GM18505 (cell line): ENCODE measurements at regions not wholly inside any gene's neighbourhood (a gene's known extent, or its start where the extent isn't known, plus 50 kb on each side); places are given as distances from the start of the nearest gene placed in this dataset.
"Not testable (repeated sequence)": the region's sequence is repeated elsewhere in the genome, so short reads cannot be mapped to it uniquely, and the experiment has no call there.

ENCODE experiments used
- ATAC-seq: cut with Tn5 transposase; IDR thresholded peaks from one replicate; pipeline ENCODE4 v1.9.1; 2021; ENCODE audit not compliant: unreplicated experiment
- POLR2A ChIP-seq: IDR thresholded peaks from 4 replicates; pipeline ENCODE4 v1.6.1; 2011; ENCODE audit warnings: borderline replicate concordance; ENCODE audit not compliant: insufficient read depth, insufficient read length; ENCODE audit errors: extremely low read depth

GRCh38 chr10:28897617-28898464 is 220.5 kb downstream of the BAMBI start:
- TF ChIP-seq POLR2A, result no peak
- no peak for ATAC-seq

DNA sequence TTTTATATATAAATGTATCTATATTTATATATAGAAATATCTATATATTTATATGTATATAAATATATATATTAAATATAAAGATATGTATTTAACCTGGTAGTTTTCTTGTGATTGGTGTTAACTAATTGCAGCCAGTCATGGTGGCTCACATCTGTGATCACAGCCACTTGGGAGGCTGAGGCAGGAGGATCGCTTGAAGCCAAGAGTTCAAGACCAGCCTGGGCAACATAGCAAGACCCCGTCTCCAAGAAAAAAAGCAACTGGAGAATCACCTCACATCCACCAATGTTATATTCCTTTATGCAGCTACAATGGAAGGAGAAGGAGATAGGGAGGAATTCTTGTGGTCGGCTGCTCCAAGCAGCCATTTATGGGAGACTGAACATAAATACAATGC is 224.9 kb downstream of the BAMBI start:
- TF ChIP-seq POLR2A, result no peak
- ATAC-seq, result no peak

DNA sequence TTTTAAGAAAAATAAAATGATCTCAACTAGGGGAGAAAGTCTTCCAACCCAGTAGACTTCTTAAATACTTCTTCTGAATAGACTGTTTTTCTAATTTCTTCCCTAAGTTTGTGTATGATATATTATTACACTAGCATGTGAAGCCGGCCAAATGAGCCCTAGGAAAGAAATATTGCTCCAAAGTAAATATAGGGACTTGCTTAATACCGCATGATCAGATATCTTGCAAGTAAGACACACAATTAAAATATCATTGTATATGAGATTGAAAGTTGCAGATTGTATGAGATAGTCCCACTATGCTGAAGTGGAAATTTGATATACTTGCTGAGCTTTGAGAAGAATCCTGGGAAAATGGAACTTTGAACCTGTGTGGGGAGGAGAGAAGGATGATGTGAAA is 225.7 kb downstream of the BAMBI start:
- ATAC-seq, result no peak
- no peak for TF ChIP-seq POLR2A

- no peak for ATAC-seq
- TF ChIP-seq POLR2A, result no peak
Observed at GRCh38 chr10:28903736-28904135, 226.4 kb downstream of the BAMBI start.

DNA sequence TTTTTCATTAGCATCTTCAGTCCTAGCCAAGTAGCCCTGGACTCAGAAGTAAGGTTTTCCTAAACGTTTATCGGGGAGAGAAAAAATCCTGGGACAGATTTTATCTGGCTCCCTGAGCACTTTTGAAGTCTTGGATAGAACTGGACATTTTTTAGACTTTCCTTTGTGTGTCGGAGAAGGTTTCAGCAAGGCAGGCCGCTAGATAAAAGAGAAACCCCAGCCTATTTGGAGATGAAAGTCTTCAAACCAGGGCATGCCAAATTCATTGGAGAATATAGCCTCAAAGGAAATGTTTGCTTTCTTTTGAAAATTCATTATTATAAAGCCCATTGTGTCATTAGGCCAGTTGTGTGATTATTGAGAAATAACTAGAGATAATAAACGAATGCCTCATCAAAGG is 228.1 kb downstream of the BAMBI start:
- TF ChIP-seq POLR2A, result no peak
- ATAC-seq, result no peak

DNA sequence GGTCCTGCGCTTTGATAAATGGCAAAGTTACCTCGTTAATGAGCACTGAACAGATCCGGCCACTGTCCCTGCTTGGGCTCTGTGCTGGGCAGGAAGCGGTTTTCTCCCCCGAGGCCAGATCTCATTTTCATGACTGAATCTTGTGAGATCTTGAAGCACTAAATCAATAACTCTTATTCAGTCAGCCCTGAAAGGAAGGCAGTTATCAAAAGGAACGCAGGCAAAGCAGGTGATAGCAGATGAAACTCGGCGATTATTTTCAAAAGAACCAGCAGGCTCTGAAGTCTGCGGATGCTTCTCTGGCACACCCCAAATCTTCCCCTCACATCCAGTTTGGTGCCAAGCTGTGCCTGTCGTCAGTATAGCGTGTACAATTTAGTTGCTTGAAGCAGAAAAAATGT is 228.7 kb downstream of the BAMBI start:
- no peak for TF ChIP-seq POLR2A
- ATAC-seq, result no peak

DNA sequence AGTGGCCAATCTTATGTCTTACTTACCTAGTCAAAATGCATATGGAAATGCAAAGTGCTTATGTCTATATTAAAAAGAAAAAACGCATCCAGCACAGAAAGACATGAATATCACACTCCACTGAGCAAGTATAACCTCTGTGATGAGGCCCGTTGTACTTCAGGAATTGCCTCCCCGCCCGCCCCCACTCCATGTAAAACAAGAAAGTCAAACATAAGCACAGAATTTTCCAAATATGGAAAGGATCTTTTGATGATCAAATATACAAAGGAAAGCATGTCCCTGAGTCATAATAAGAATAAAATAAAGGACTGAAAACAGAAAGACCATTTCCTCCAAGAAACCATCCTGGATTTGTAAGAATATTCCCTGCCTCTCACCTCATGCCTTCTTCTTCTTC is 229.1 kb downstream of the BAMBI start:
- no peak for ATAC-seq
- no peak for TF ChIP-seq POLR2A

GRCh38 chr10:28906934-28907333 is 229.6 kb downstream of the BAMBI start:
- no peak for TF ChIP-seq POLR2A
- ATAC-seq, result no peak

DNA sequence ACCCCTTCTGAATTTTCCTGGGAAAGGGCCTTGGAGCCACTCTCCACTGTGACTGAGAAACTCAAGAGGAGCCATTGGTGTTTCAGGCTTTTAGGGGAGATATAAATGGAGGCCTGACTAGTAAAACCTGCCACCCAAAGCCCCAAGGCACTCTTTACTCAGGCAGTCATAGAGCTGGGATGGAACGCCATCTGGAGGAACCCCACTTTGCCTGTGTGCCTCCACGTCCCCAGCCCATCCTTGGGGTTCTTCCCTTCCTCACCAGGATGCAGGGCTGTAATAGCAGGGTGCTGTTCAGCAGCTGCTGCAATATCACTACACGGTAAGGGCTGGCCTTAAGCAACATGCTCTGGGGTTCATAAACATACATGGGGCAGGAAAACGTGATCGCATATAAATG is 232.6 kb downstream of the BAMBI start:
- no peak for ATAC-seq
- no peak for TF ChIP-seq POLR2A

DNA sequence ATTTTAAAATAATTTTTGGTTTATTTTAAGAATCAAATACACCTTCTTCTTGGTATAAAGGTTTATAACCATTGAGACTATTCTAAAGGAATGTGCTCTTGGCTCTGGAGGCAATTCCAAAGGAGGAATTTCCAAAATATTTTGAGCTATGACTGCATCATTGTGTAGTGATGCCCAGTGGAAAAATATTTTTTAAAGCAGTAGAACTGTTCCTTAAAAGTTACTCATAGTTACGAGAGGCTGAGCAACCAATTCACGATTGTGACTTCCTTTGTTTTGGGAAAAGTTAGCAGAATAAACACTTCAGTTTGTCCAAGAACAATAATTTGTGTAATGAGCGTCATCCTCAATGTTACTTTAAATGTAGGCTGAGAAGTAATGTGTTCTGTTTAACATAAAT is 233.6 kb downstream of the BAMBI start:
- no peak for ATAC-seq
- TF ChIP-seq POLR2A, result no peak

DNA sequence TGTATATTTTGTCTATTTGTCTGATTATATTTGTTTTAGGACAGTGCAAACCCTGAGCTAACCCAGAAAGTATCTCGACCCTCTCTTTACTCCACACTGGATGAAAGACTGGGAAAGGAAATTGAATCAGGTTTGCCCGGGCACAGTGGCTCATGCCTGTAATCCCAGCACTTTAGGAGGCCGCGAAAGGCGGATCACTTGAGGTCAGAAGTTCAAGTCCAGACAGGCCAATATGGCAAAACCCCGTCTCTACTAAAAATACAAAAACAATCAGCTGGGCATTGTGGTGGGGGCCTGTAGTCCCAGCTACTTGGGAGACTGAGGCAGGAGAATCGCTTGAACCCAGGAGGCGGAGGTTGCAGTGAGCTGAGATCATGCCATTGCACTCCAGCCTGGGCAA is 234.2 kb downstream of the BAMBI start:
- ATAC-seq, result not testable (repeated sequence)

DNA sequence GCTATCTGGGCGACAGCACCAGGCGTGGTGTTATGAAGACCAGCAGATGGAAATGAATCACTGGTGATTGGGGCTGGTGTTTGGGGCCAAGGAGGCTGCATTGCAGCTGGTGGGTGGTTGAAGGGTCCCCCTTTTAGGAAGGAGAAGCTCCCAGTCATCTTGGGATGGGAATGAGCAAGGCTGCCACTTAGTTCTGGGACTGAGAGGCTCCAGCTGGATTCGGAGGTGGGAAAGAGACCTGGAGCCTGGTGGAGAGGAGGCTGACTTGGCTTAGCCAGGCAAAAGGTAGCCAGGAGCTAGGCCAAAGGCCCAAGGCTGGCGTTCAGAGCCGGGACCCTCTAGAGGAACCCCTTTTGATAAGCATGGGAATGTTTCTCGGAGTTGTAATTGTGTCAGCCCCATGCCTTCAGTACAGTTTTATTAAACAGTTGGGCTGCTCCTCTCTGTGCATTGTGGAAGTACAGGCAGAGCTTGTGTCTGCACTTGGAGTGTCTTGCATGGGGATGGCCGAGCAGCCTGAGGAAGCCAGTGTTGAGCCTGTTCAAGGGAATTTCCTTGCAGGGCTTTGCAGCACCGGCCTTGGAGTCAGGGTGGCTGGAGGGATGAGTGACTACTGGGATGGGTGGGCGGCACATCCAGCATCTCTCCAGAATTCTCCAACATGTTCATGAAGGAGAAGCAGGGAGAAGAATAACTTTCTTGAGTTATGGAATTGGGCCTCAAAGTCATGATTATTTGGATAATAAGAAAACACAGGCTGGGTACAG is 234.9 kb downstream of the BAMBI start:
- no peak for TF ChIP-seq POLR2A
- ATAC-seq, result no peak

DNA sequence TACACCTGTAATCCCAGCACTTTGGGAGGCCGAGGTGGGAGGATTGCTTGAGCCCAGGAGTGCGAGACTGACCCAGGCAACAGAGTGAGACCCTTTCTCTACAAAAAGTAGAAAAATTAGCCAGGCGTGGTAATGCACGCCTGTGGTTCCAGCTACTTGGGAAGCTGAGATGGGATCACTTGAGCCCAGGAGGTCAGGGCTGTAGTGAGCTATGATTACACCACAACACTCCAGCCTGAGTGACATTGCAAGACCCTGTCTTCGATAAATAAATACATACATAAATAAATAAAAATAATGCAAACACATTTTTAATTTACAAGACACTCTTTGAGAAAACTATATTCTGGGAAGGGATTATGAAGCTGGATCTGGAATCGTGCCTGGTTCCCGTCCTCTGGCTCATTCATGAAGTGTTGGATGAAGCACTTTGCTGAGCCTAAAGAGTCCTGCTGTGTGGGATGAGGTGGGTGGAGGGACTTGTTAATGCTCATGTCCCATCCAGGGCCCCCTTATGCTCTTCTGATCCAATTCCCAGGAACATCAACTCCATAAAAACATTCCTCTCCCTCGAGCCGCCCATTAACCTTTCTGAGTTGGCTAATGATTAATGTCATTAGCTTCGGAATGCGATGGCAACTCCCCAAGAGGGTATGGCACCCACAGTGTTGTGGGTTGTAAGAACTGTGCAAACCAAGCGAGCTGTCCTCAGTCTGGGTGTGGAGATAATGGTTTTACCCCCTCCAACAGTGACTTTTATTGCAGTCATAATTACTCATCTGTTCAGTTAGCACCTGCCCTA is 236.3 kb downstream of the BAMBI start:
- no peak for ATAC-seq
- no peak for TF ChIP-seq POLR2A

DNA sequence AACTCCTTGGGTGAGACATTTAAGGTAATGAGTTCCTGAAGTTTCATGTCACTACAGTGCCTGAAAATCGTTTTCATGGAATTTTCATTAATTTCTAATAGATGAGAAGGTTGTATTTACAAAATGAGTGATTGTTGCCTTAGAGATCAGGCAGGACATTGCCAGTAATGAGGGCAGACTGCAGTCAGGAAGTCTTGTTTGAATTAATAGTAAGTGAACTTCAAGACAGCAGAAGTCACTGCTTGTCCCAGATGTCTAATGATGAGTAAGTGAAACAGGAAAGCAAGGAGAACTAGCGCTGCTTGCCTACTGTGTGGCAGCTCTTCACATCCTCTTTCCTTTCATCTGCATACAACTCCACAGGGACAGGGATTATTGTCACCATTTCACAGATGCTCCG is 237.4 kb downstream of the BAMBI start:
- ATAC-seq, result no peak
- TF ChIP-seq POLR2A, result no peak

DNA sequence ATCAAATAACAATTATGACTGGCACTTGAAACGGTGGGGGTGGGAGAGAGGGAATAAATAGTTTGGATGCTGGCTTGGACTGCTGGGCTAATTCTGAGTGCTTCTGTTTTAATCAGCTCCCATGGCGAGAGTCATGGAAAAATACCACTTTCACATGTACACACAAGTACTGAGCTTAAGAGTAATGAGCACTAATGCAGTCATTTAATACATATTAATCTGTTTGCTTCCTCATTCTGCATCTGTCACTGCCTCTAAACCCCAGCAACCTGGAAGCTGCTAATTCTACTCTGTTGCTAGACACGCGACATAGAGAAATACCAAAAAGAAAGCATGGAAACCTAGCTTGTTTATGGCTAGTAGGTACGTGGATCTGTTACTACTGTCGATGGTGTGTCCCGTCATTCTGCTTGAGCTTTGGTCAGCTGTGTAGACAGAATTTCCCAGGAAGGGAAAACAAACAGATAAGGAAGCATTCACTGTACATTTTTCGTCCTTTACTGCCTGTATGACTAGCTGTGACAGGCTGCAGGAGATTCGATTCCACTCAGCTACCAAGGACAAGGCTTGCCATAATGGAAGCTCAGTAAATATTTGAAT is 238.8 kb downstream of the BAMBI start:
- TF ChIP-seq POLR2A, result no peak
- no peak for ATAC-seq
